Suprapubic skin (tissue), 4 donors: ENCODE measurements at regions not wholly inside any gene's neighbourhood (a gene's known extent, or its start where the extent isn't known, plus 50 kb on each side); places are given as distances from the start of the nearest gene placed in this dataset.
A peak's percentile ranks its signal among the peaks of the same experiment; 100 is the strongest.

Experiments
- DNase-seq, 2 donors: peaks; one replicate each; pipeline ENCODE4 v3.0.0-alpha.2; 2019; ENCODE audit warnings: low spot score in 2 of 2
- H3K27ac ChIP-seq: fragments of 200-600 bp; sonication (generic); one replicate; pipeline ENCODE4 v1.5.1; 2019
- H3K27me3 ChIP-seq: fragments of 200-600 bp; sonication (generic); one replicate; pipeline ENCODE4 v1.5.1; 2019
- H3K36me3 ChIP-seq: fragments of 200-600 bp; sonication (generic); one replicate; pipeline ENCODE4 v1.5.1; 2019
- H3K4me1 ChIP-seq: fragments of 200-600 bp; sonication (generic); one replicate; pipeline ENCODE4 v1.5.1; 2019
- H3K4me3 ChIP-seq: fragments of 200-600 bp; sonication (generic); one replicate; pipeline ENCODE4 v1.5.1; 2019; ENCODE audit warnings: mild to moderate bottlenecking
- H3K9me3 ChIP-seq: fragments of 200-600 bp; sonication (generic); one replicate; pipeline ENCODE4 v1.5.1; 2019
- EP300 ChIP-seq: sonication (generic); formaldehyde crosslinking; IDR thresholded peaks from one replicate; pipeline ENCODE4 v1.6.1; 2017; ENCODE audit warnings: antibody characterized with exemption
- POLR2A ChIP-seq, 2 donors: fragments of 450-650 bp; IDR thresholded peaks; one replicate each; pipeline ENCODE4 v1.6.1; 2017; ENCODE audit warnings: antibody characterized with exemption in 2 of 2, mild to moderate bottlenecking in 2 of 2, moderate library complexity in 2 of 2
- POLR2AphosphoS5 ChIP-seq, 3 donors: sonication (generic); formaldehyde crosslinking; IDR thresholded peaks; one replicate each; pipeline ENCODE4 v1.6.1; 2017; ENCODE audit warnings: antibody characterized with exemption in 3 of 3
- WGBS: methylation state at CpG from one replicate; pipeline ENCODE4 v1.1.5; 2018; 5-methylcytosine and 5-hydroxymethylcytosine counted together
- TF ChIP-seq, protein P1 (sequence below), 2 donors: fragments of 200-600 bp in 1 of 2; fragments of 450-650 bp in 1 of 2; sonication (generic) in 1 of 2; IDR thresholded peaks; one replicate each; pipeline ENCODE4 v1.5.1; 2016 to 2019; ENCODE audit warnings: antibody characterized with exemption in 2 of 2, mild to moderate bottlenecking in 1 of 2, moderate library complexity in 1 of 2

DNA sequence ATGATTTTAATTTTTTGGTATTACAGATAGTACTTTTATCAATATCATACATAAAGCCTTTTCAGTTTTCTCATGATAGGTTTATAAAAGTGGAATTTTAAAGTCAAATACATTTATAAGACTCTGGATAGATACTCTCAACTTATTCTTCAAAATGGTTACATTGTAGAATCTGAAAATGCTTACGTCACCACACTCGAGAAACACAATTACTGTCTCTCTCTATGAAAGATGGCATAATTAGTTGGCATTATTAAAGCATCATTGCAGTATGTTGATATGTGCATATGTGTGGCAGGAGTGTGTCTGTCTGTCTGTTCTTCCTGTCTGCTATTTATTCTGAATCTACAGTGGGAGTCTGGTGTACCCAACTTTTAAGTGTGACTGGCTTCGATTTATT is 397.1 kb downstream of the SNAPC1 start:
- Histone ChIP-seq H3K27ac (no peak overlapping the region), H3K27me3 (peaks cover 5% of the 10 kb centered on the region), H3K9me3 (no peaks in the 10 kb centered on the region), H3K4me3 (no peak overlapping the region), H3K4me1 (no peaks in the 10 kb centered on the region), H3K36me3 (no peaks in the 10 kb centered on the region)
- TF ChIP-seq EP300 = no peak
- no peak for TF ChIP-seq POLR2A (IDR thresholded peaks at IDR 0.05)
- TF ChIP-seq POLR2AphosphoS5 (IDR thresholded peaks at IDR 0.05) = no peak
- TF ChIP-seq, protein P1, sequence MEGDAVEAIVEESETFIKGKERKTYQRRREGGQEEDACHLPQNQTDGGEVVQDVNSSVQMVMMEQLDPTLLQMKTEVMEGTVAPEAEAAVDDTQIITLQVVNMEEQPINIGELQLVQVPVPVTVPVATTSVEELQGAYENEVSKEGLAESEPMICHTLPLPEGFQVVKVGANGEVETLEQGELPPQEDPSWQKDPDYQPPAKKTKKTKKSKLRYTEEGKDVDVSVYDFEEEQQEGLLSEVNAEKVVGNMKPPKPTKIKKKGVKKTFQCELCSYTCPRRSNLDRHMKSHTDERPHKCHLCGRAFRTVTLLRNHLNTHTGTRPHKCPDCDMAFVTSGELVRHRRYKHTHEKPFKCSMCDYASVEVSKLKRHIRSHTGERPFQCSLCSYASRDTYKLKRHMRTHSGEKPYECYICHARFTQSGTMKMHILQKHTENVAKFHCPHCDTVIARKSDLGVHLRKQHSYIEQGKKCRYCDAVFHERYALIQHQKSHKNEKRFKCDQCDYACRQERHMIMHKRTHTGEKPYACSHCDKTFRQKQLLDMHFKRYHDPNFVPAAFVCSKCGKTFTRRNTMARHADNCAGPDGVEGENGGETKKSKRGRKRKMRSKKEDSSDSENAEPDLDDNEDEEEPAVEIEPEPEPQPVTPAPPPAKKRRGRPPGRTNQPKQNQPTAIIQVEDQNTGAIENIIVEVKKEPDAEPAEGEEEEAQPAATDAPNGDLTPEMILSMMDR (IDR thresholded peaks at IDR 0.05) = no peak
- 84% methylated on average over 3 of the region's 3 CpGs for WGBS
- no peak for DNase-seq

DNA sequence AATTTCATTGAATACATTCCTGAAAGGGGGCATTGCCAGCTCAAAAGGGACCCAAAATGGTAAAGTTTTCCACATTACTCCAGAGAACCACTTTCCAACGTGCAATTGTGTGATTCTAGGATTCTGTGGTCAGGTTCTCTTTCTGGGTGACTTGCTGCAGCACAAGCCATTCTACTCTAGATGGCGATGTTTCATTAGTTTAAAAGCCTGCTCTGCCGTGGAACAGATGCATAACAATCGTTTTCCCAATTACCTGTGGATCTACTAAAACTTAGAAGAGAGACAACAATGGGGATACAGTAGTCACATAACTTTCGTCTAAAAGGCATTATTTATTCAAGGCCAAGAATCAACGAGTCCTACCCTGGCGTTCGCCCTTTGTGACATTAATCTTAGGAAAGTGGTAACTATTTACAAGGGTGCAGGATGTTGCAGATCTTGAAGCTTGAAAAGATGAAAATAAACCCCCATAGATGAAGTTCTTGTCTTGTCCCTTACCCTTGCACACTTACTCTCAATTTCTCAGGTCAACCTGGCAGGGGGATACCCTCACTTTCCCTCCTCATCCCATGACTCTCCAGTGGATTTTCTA is 400.9 kb downstream of the SNAPC1 start:
- Histone ChIP-seq H3K36me3 (no peaks in the 10 kb centered on the region), H3K4me3 (no peak overlapping the region), H3K9me3 (no peaks in the 10 kb centered on the region), H3K27me3 (no peaks in the 10 kb centered on the region), H3K27ac (no peak overlapping the region), H3K4me1 (no peaks in the 10 kb centered on the region)
- no peak for DNase-seq
- no peak for TF ChIP-seq POLR2A (IDR thresholded peaks at IDR 0.05)
- TF ChIP-seq, protein P1 (IDR thresholded peaks at IDR 0.05) = peak; percentile 12 to 65
- 16% methylated on average over 8 of the region's 8 CpGs for WGBS

DNA sequence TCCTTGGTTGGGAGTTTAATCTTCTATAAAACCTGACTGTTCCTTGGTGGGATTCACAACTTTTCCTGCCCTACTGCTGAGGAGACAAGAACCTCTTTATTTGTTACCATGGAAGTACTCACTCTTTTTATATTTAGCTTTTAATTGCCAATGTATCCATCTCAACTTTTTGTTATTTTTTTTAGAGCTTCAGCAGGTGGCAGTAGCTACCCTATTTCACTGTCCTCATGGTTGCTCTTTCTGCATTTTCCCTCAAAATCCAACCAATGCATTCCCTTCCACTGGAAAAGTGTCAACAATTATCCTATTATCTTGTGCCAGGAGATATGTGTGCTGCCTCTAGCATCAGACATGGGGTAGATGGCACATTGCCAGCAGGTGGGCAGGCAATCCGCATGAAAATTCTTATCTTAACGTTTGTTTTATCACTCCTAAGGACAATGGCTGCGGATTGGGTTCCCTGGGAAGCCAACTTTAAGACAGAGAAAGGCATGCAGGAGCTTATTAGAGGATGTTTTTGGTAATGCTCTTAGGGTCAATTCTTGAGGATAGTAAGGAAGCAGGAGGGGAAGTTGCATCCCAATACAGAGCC is 406.4 kb downstream of the SNAPC1 start:
- no peak for DNase-seq
- 51% methylated on average over 3 of the region's 3 CpGs for WGBS

DNA sequence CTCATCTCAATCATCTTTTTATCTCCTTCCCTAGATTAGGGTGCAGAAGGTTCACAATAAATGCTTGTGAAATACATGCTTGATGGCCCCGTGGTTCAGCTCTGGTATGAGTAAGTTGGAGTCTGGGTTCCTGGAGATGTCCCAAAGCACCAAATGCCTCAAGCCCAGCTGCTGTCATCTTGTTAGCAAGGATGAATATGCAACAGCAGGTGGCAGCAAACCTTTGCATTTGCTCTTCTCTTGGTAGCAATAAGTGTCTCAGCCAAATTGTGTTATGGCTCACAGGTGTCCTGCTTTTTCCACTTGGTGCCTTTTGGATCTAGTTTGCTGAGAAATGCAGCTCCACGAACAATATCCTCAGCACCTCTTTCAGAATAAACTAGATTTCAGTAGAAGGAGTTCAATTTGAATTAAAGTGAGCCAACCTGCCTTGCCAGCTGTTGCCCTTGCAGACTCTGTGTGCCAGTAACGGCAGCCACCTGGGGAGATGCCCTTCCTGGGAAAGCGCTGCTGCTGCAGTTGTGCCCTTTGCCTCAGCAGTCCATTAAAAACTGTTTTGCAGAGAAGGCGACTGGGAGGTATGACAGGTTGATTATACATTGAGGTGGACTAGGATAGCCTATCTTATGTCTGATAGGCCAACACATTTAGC is 417.3 kb downstream of the SNAPC1 start:
- H3K4me1 ChIP-seq = no peaks in the 10 kb centered on the region

More for the DNA sequence above, 406.4 kb downstream of the SNAPC1 start:
- Histone ChIP-seq H3K9me3 (no peaks in the 10 kb centered on the region), H3K4me1 (no peaks in the 10 kb centered on the region), H3K27me3 (no peaks in the 10 kb centered on the region), H3K4me3 (no peak overlapping the region), H3K27ac (no peak overlapping the region), H3K36me3 (no peaks in the 10 kb centered on the region)
- TF ChIP-seq POLR2A (IDR thresholded peaks at IDR 0.05) (no peak), EP300 (no peak), POLR2AphosphoS5 (IDR thresholded peaks at IDR 0.05) (no peak)
- TF ChIP-seq, protein P1 (IDR thresholded peaks at IDR 0.05) = no peak

DNA sequence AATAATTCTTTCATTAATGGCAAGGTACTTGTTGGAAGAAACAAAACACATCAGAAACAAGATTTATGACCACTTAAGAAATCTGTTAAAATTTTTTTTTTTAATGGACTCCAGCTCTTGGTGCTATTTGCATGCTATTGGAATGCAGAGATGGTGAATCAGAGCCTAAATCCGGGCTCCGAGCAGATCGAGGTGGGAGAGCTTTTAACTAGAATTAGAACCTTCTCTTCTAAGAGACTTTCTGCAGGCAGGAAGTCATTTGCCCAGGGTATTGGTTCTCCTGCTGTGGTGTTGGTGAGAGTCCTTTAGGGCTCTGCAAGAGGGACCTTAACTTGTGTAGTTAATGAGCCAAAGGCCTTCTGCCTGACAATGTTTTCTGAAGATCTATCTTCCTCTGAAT is 419.4 kb downstream of the SNAPC1 start:
- no peak for DNase-seq
- TF ChIP-seq, protein P1 (IDR thresholded peaks at IDR 0.05) = no peak
- no peak for TF ChIP-seq POLR2A (IDR thresholded peaks at IDR 0.05)
- no peak for TF ChIP-seq POLR2AphosphoS5 (IDR thresholded peaks at IDR 0.05)
- no peak for TF ChIP-seq EP300
- WGBS = 75% methylated on average over 3 of the region's 3 CpGs
- Histone ChIP-seq H3K9me3 (no peaks in the 10 kb centered on the region), H3K36me3 (no peaks in the 10 kb centered on the region), H3K27ac (no peak overlapping the region), H3K4me1 (no peaks in the 10 kb centered on the region), H3K27me3 (no peaks in the 10 kb centered on the region), H3K4me3 (no peak overlapping the region)

More for the DNA sequence above, 417.3 kb downstream of the SNAPC1 start:
- Histone ChIP-seq H3K9me3 (no peaks in the 10 kb centered on the region), H3K27ac (no peak overlapping the region), H3K36me3 (no peaks in the 10 kb centered on the region), H3K4me3 (no peak overlapping the region), H3K27me3 (no peaks in the 10 kb centered on the region)
- TF ChIP-seq POLR2A (IDR thresholded peaks at IDR 0.05) = no peak
- TF ChIP-seq, protein P1 (IDR thresholded peaks at IDR 0.05) = peak in 1 of 2 donors; percentile 43
- WGBS = 55% methylated on average over 4 of the region's 5 CpGs
- DNase-seq = no peak
